DMS153 treated with DMSO at 0.1 percent for 48 hours (cell line): ENCODE measurements at regions not wholly inside any gene's neighbourhood (a gene's known extent, or its start where the extent isn't known, plus 50 kb on each side); places are given as distances from the start of the nearest gene placed in this dataset.
"Not testable (repeated sequence)": the region's sequence is repeated elsewhere in the genome, so short reads cannot be mapped to it uniquely, and the experiment has no call there.

ENCODE experiments used
- DNase-seq: peaks from one replicate; lab custom pipeline; 2025; ENCODE audit not compliant: unreplicated experiment; lab: John Stamatoyannopoulos, UW

GRCh38 chr7:4523219-4523618 is 158.9 kb upstream of the FOXK1 start:
- no peak for DNase-seq

- DNase-seq = no peak
Observed at GRCh38 chr7:4523873-4524272, 158.2 kb upstream of the FOXK1 start.

- no peak for DNase-seq
Observed at GRCh38 chr7:4525884-4526283, 156.2 kb upstream of the FOXK1 start.

GRCh38 chr7:4527988-4528636 is 154.0 kb upstream of the FOXK1 start:
- DNase-seq = no peak

- no peak for DNase-seq
Observed at GRCh38 chr7:4531236-4531635, 150.9 kb upstream of the FOXK1 start.

GRCh38 chr7:4533339-4533738 is 148.8 kb upstream of the FOXK1 start:
- DNase-seq = not testable (repeated sequence)

- no peak for DNase-seq
Observed at GRCh38 chr7:4549681-4550080, 132.4 kb upstream of the FOXK1 start.

- DNase-seq = no peak
Observed at GRCh38 chr7:4550117-4550516, 132.0 kb upstream of the FOXK1 start.

GRCh38 chr7:4552985-4553384 is 129.1 kb upstream of the FOXK1 start:
- no peak for DNase-seq

- DNase-seq = no peak
Observed at GRCh38 chr7:4556868-4557793, 125.0 kb upstream of the FOXK1 start.

- no peak for DNase-seq
Observed at GRCh38 chr7:4561795-4562194, 120.3 kb upstream of the FOXK1 start.

- DNase-seq = no peak
Observed at GRCh38 chr7:4566714-4567113, 115.4 kb upstream of the FOXK1 start.

GRCh38 chr7:4574851-4575250 is 107.2 kb upstream of the FOXK1 start:
- DNase-seq = no peak

GRCh38 chr7:4575254-4575653 is 106.8 kb upstream of the FOXK1 start:
- no peak for DNase-seq

GRCh38 chr7:4602905-4603842 is 78.9 kb upstream of the FOXK1 start:
- no peak for DNase-seq

- no peak for DNase-seq
Observed at GRCh38 chr7:4603843-4604231, 78.3 kb upstream of the FOXK1 start.

- no peak for DNase-seq
Observed at GRCh38 chr7:4604456-4604940, 77.6 kb upstream of the FOXK1 start.

GRCh38 chr7:4606797-4607196 is 75.3 kb upstream of the FOXK1 start:
- no peak for DNase-seq

GRCh38 chr7:4607311-4607729 is 74.8 kb upstream of the FOXK1 start:
- DNase-seq = peak; percentile 16

GRCh38 chr7:4609576-4609975 is 72.5 kb upstream of the FOXK1 start:
- DNase-seq = not testable (repeated sequence)
